GM18873 (cell line): ENCODE measurements at regions not wholly inside any gene's neighbourhood (a gene's known extent, or its start where the extent isn't known, plus 50 kb on each side); places are given as distances from the start of the nearest gene placed in this dataset.
"Not testable (repeated sequence)": the region's sequence is repeated elsewhere in the genome, so short reads cannot be mapped to it uniquely, and the experiment has no call there.

ENCODE experiments used
- ATAC-seq: cut with Tn5 transposase; IDR thresholded peaks from one replicate; pipeline ENCODE4 v1.9.1; 2021; ENCODE audit warnings: mild to moderate bottlenecking, moderate library complexity, moderate number of reproducible peaks; ENCODE audit not compliant: unreplicated experiment, low FRiP score

- no peak for ATAC-seq
Measured at GRCh38 chr7:46296526-46296925, 375.5 kb upstream of the IGFBP3 start.

- ATAC-seq = no peak
Measured at GRCh38 chr7:46294381-46294780, 373.3 kb upstream of the IGFBP3 start.

- ATAC-seq = no peak
Measured at GRCh38 chr7:46292741-46293140, 371.7 kb upstream of the IGFBP3 start.

- ATAC-seq = peak; percentile 45
Measured at GRCh38 chr7:46291601-46292150, 370.6 kb upstream of the IGFBP3 start.

GRCh38 chr7:46291050-46291438, 370.0 kb upstream of the IGFBP3 start:
- ATAC-seq = no peak

- no peak for ATAC-seq
Measured at GRCh38 chr7:46290374-46291049, 369.4 kb upstream of the IGFBP3 start.

GRCh38 chr7:46288861-46289260, 367.8 kb upstream of the IGFBP3 start:
- no peak for ATAC-seq

GRCh38 chr7:46288010-46288409, 366.9 kb upstream of the IGFBP3 start:
- no peak for ATAC-seq

GRCh38 chr7:46286957-46287356, 365.9 kb upstream of the IGFBP3 start:
- no peak for ATAC-seq

- no peak for ATAC-seq
Measured at GRCh38 chr7:46286356-46286755, 365.3 kb upstream of the IGFBP3 start.

- no peak for ATAC-seq
Measured at GRCh38 chr7:46285878-46286277, 364.8 kb upstream of the IGFBP3 start.

GRCh38 chr7:46283852-46284251, 362.8 kb upstream of the IGFBP3 start:
- no peak for ATAC-seq

- ATAC-seq = no peak
Measured at GRCh38 chr7:46282155-46282554, 361.1 kb upstream of the IGFBP3 start.

GRCh38 chr7:46281071-46281470, 360.0 kb upstream of the IGFBP3 start:
- ATAC-seq = no peak

- ATAC-seq = no peak
Measured at GRCh38 chr7:46279290-46279689, 358.2 kb upstream of the IGFBP3 start.

GRCh38 chr7:46264646-46265045, 343.6 kb upstream of the IGFBP3 start:
- ATAC-seq = no peak

- not testable (repeated sequence) for ATAC-seq
Measured at GRCh38 chr7:46261638-46262037, 340.6 kb upstream of the IGFBP3 start.

- no peak for ATAC-seq
Measured at GRCh38 chr7:46259947-46260346, 338.9 kb upstream of the IGFBP3 start.

- no peak for ATAC-seq
Measured at GRCh38 chr7:46257761-46258448, 336.8 kb upstream of the IGFBP3 start.

- no peak for ATAC-seq
Measured at GRCh38 chr7:46256870-46257661, 336.0 kb upstream of the IGFBP3 start.

- ATAC-seq = no peak
Measured at GRCh38 chr7:46253520-46253919, 332.4 kb upstream of the IGFBP3 start.
